SK-N-SH treated with all-trans-retinoic acid at 6 μM for 48 hours (cell line): ENCODE measurements at regions not wholly inside any gene's neighbourhood (a gene's known extent, or its start where the extent isn't known, plus 50 kb on each side); places are given as distances from the start of the nearest gene placed in this dataset.

Experiments
- ARNTL ChIP-seq: fragments of 450-650 bp; formaldehyde crosslinking; IDR thresholded peaks from 2 replicates; pipeline ENCODE4 v1.5.0; 2020; ENCODE audit warnings: low read depth, mild to moderate bottlenecking, moderate library complexity, borderline replicate concordance
- GLIS3 ChIP-seq: fragments of 250-450 bp; sonication (Bioruptor Pico); IDR thresholded peaks from 2 replicates; pipeline ENCODE4 v1.5.0; 2020; ENCODE audit warnings: mild to moderate bottlenecking, moderate library complexity
- SNAI2 ChIP-seq: fragments of 250-450 bp; sonication (Bioruptor Pico); IDR thresholded peaks from 2 replicates; pipeline ENCODE4 v1.5.0; 2020; ENCODE audit warnings: mild to moderate bottlenecking, moderate library complexity
- ZNF565 ChIP-seq: fragments of 450-650 bp; formaldehyde crosslinking; conservative IDR thresholded peaks from 2 replicates; pipeline ENCODE4 v1.5.0; 2020; ENCODE audit warnings: low read depth, mild to moderate bottlenecking, moderate library complexity
- TF ChIP-seq, protein P1 (sequence below): fragments of 250-450 bp; sonication (Bioruptor Pico); IDR thresholded peaks from 2 replicates; pipeline ENCODE4 v1.8.0; 2020; ENCODE audit warnings: mild to moderate bottlenecking, moderate library complexity, borderline replicate concordance
- TF ChIP-seq, protein P2 (sequence below): fragments of 250-450 bp; sonication (Bioruptor Pico); IDR thresholded peaks from 2 replicates; pipeline ENCODE4 v1.5.1; 2020; ENCODE audit warnings: low read depth, mild to moderate bottlenecking, moderate library complexity

DNA sequence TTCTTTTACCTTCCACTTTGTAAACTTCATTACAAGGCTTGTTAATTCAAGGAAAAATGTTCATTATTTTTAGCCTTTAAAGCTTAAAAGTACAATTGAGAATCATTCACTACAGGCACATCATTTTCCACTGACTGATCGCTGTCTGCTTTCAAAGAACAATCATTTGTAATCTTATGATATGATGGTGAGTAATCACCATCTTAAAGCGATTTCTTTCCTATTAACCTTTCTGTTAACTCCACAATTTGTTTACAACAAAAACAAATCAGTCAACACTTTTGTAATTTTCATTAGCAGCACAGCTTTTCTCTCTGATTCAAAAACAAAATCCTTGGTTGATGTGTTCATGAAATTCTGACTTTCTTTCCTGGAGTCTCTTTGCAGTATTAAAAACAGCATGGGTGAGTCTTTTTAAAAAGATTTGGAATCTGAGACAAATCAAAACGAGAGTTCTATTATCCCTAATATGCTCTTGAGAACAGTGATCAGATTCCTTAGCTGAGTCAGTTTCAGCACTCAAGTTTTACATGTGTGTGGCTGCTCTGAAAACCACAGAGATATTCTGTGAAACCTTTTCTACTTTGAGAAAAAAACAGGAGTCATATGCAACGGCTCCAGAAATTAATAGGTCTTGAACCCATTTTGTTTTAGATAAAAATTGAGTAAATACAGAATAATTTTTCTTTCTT is 145.8 kb upstream of the TMPRSS15 start:
- TF ChIP-seq, protein P1, sequence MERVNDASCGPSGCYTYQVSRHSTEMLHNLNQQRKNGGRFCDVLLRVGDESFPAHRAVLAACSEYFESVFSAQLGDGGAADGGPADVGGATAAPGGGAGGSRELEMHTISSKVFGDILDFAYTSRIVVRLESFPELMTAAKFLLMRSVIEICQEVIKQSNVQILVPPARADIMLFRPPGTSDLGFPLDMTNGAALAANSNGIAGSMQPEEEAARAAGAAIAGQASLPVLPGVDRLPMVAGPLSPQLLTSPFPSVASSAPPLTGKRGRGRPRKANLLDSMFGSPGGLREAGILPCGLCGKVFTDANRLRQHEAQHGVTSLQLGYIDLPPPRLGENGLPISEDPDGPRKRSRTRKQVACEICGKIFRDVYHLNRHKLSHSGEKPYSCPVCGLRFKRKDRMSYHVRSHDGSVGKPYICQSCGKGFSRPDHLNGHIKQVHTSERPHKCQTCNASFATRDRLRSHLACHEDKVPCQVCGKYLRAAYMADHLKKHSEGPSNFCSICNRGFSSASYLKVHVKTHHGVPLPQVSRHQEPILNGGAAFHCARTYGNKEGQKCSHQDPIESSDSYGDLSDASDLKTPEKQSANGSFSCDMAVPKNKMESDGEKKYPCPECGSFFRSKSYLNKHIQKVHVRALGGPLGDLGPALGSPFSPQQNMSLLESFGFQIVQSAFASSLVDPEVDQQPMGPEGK (CRISPR knock-in tag), result no peak
- no peak for TF ChIP-seq GLIS3
- TF ChIP-seq, protein P2, sequence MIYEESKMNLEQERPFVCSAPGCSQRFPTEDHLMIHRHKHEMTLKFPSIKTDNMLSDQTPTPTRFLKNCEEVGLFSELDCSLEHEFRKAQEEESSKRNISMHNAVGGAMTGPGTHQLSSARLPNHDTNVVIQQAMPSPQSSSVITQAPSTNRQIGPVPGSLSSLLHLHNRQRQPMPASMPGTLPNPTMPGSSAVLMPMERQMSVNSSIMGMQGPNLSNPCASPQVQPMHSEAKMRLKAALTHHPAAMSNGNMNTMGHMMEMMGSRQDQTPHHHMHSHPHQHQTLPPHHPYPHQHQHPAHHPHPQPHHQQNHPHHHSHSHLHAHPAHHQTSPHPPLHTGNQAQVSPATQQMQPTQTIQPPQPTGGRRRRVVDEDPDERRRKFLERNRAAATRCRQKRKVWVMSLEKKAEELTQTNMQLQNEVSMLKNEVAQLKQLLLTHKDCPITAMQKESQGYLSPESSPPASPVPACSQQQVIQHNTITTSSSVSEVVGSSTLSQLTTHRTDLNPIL (CRISPR knock-in tag), result no peak
- no peak for TF ChIP-seq SNAI2 (CRISPR knock-in tag)
- TF ChIP-seq ZNF565 (CRISPR knock-in tag), result no peak
- TF ChIP-seq ARNTL (CRISPR knock-in tag), result no peak
